Testis (tissue), 2 donors: ENCODE measurements at regions not wholly inside any gene's neighbourhood (a gene's known extent, or its start where the extent isn't known, plus 50 kb on each side); places are given as distances from the start of the nearest gene placed in this dataset.

Source experiments
- DNase-seq: peaks from one replicate; pipeline ENCODE4 v3.0.0-alpha.2; 2019
- H3K27ac ChIP-seq, 2 donors: fragments of 200-600 bp; sonication (generic); one replicate each; pipeline ENCODE4 v1.5.1; 2019
- H3K27me3 ChIP-seq: fragments of 200-600 bp; sonication (generic); one replicate; pipeline ENCODE4 v1.5.1; 2019
- H3K36me3 ChIP-seq: fragments of 200-600 bp; sonication (generic); one replicate; pipeline ENCODE4 v1.5.1; 2017; ENCODE audit warnings: low read depth; ENCODE audit errors: missing control alignments
- H3K4me1 ChIP-seq: fragments of 200-600 bp; sonication (generic); one replicate; pipeline ENCODE4 v1.5.1; 2019
- H3K4me3 ChIP-seq, 2 donors: fragments of 200-600 bp; sonication (generic); one replicate each; pipeline ENCODE4 v1.5.1; 2017 to 2019
- H3K9me3 ChIP-seq: fragments of 200-600 bp; sonication (generic); one replicate; pipeline ENCODE4 v1.5.1; 2017
- POLR2A ChIP-seq: fragments of 450-650 bp; IDR thresholded peaks from one replicate; pipeline ENCODE4 v1.6.1; 2017; ENCODE audit warnings: antibody characterized with exemption, mild to moderate bottlenecking, moderate library complexity
- WGBS, 2 donors: methylation state at CpG; one replicate each; pipeline ENCODE4 v1.1.5; 2018; 5-methylcytosine and 5-hydroxymethylcytosine counted together
- intact Hi-C: fragments of 100-400 bp; cut with DNase I; formaldehyde crosslinking; loops from one replicate; pipeline ENCODE4 v1.15.1; 2023; ENCODE audit warnings: low total_unique reads
- TF ChIP-seq, protein P1 (sequence below), 3 experiments: fragments of 450-650 bp in 2 of 3; fragments of 200-600 bp in 1 of 3; sonication (generic) in 1 of 3; IDR thresholded peaks; one replicate each; pipeline ENCODE4 v1.5.1; 2016 to 2019; ENCODE audit warnings: antibody characterized with exemption in 3 of 3, mild to moderate bottlenecking in 2 of 3, moderate library complexity in 1 of 3

DNA sequence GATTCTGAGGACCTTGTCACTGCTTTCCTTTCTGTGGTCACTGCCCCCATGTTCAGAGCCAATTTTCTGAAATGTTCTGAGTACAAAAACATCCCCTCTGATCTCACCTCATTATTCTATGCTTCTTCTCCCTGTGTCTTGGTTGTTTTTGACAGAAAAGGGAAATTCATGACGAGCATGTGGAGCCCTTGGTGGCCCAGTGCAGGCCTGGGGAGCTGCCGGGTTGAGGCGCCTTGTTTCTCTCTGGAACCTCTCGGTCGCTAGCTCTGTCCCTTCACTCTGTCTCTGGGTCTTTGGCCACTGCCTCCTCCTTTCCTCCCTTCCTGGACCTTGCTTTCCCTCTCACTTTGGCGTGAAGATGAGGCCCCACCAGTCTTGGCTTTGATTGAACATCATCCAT lies 63.0 kb upstream of the THY1 start:
- intact Hi-C loops, result loop anchor here (10.0 kb wide), 1 partner anchor 629 kb away; no protein-coding TSS in a partner anchor
- no peak for DNase-seq
- H3K27me3 ChIP-seq, result no peaks in the 10 kb centered on the region
- H3K36me3 ChIP-seq, result no peaks in the 10 kb centered on the region
- H3K4me3 ChIP-seq, result no peak overlapping the region
- H3K4me1 ChIP-seq, result peaks cover 4% of the 10 kb centered on the region
- TF ChIP-seq POLR2A, result no peak
- TF ChIP-seq, protein P1, sequence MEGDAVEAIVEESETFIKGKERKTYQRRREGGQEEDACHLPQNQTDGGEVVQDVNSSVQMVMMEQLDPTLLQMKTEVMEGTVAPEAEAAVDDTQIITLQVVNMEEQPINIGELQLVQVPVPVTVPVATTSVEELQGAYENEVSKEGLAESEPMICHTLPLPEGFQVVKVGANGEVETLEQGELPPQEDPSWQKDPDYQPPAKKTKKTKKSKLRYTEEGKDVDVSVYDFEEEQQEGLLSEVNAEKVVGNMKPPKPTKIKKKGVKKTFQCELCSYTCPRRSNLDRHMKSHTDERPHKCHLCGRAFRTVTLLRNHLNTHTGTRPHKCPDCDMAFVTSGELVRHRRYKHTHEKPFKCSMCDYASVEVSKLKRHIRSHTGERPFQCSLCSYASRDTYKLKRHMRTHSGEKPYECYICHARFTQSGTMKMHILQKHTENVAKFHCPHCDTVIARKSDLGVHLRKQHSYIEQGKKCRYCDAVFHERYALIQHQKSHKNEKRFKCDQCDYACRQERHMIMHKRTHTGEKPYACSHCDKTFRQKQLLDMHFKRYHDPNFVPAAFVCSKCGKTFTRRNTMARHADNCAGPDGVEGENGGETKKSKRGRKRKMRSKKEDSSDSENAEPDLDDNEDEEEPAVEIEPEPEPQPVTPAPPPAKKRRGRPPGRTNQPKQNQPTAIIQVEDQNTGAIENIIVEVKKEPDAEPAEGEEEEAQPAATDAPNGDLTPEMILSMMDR (IDR thresholded peaks at IDR 0.05), result no peak
- no peak overlapping the region for H3K27ac ChIP-seq
- no peaks in the 10 kb centered on the region for H3K9me3 ChIP-seq
- 85 to 90% methylated on average over 5 of the region's 6 CpGs for WGBS, 2 donors

DNA sequence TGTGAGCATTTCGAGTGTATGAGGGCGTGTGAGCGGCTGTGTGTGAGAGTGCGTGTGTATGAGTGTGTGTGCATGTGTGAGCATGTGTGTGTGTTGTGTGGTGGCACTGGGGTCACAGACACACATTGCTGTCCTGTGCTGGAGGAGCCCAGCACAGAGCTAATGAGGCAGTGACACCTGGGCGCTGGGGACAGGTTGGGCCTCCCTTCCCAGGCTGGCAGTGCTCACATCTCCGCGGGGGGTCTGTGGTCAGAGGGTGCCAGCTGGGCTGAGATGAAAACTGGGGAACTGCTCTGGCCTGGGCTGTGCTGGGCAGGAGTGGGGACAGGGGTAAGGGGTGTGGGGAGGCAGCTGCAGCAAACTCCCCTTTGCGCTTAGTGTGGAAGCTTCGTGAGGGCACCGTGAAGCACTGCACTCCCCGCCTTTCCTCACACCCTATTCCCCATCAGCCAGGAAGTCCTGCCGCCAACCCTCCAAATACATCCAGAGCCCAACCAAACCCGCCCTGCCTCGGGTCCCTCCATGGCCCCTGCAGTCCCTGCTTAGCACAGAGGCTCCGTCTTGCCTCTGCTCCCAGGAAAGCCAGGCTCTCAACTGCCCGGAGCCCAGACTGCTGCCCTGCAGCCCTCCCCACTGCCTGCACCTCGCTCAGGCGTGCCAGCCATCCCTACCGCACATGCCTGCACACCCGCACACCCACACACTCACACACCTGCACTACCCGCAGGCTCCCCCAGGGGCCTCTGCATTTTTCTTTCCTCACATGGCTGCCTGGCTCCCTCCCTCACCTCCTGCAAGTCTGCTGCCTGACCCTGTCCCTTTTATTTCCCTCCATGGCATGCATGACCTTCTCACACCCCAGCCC lies 62.0 kb upstream of the THY1 start:
- H3K4me3 ChIP-seq, result no peak overlapping the region
- no peak for DNase-seq
- TF ChIP-seq POLR2A, result no peak
- TF ChIP-seq, protein P1 (IDR thresholded peaks at IDR 0.05), result no peak

DNA sequence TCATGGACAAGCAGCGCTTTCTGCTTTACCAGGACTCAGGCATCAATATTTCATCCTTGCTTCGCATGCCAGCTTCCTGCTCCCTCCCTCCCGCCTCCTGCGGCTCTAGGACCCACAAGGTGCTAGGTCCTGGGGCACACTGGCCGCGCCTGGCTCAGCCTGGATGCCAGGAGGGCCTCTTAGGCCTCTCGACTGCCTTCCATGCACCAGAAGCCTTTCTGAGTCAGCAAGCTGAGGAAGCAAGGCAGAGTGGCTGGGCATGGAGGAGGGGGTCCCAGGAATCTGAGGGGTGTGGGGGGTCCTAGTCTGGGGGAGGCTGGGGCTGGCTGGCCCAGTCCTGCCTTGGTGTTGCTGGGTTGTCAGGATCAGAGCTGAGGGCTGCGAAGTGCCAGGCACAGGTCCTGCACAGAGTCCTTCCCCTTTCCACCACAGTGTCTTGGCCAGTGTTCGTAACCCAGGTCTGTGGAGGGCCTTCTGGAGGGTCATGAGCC lies 61.0 kb upstream of the THY1 start:
- no peak for TF ChIP-seq POLR2A
- TF ChIP-seq, protein P1 (IDR thresholded peaks at IDR 0.05), result no peak
- intact Hi-C loops, result loop anchor here (5.0 to 10.0 kb wide), 2 partner anchors 243 to 631 kb away; partner anchors contain the start of gene NECTIN1

More for the DNA sequence above, 62.0 kb upstream of the THY1 start:
- Histone ChIP-seq H3K27ac (no peak overlapping the region), H3K27me3 (no peaks in the 10 kb centered on the region), H3K9me3 (no peaks in the 10 kb centered on the region), H3K36me3 (no peaks in the 10 kb centered on the region), H3K4me1 (peaks cover 4% of the 10 kb centered on the region)
- WGBS, 2 donors, result 88% methylated on average over 17 to 21 of the region's 21 CpGs
- intact Hi-C loops, result loop anchor here (5.0 to 10.0 kb wide), 2 partner anchors 242 to 630 kb away; partner anchors contain the start of gene NECTIN1

DNA sequence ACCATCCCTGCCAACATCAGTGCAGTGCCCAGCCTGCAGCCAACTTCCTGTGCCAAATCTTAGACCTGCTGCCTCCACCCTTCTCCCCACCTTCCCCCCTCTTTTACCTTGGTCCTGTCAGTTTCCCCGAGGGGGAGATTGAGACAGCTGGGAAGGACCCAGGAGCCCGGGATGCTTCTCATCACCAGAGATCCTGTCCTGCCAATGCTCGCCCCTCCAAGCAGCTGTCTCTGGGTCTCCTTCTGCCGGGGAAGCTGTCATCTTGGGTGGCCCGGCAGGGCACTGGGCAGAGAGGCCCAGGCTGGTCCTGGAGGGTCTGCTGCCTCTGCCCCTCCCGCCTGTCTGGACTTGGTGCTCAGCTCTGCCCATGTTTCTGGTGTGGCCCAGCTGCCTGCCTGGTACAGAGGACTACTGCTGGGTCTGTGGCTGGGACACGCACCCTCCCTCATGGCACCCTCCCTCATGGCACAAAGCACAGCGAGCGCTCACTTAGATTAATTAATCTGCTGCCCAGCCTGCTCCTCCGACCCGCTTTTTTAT lies 60.4 kb upstream of the THY1 start:
- TF ChIP-seq, protein P1 (IDR thresholded peaks at IDR 0.05), result no peak
- TF ChIP-seq POLR2A, result no peak
- H3K27me3 ChIP-seq, result no peaks in the 10 kb centered on the region
- intact Hi-C loops, result loop anchor here (5.0 to 10.0 kb wide), 2 partner anchors 244 to 631 kb away; partner anchors contain the start of gene NECTIN1
- no peak overlapping the region for H3K27ac ChIP-seq
- no peaks in the 10 kb centered on the region for H3K36me3 ChIP-seq
- no peaks in the 10 kb centered on the region for H3K9me3 ChIP-seq
- no peak for DNase-seq
- no peak overlapping the region for H3K4me3 ChIP-seq
- 84 to 91% methylated on average over 10 to 11 of the region's 11 CpGs for WGBS, 2 donors
- H3K4me1 ChIP-seq, result peaks cover 4% of the 10 kb centered on the region

More for the DNA sequence above, 61.0 kb upstream of the THY1 start:
- Histone ChIP-seq H3K4me1 (peaks cover 4% of the 10 kb centered on the region), H3K27me3 (no peaks in the 10 kb centered on the region), H3K36me3 (no peaks in the 10 kb centered on the region), H3K27ac (no peak overlapping the region), H3K9me3 (no peaks in the 10 kb centered on the region), H3K4me3 (no peak overlapping the region)
- no peak for DNase-seq
- 87 to 89% methylated on average over 9 of the region's 9 CpGs for WGBS, 2 donors
